HepG2 (cell line): ENCODE measurements at regions not wholly inside any gene's neighbourhood (a gene's known extent, or its start where the extent isn't known, plus 50 kb on each side); places are given as distances from the start of the nearest gene placed in this dataset.

Experiments
- ATAC-seq: fragments of 200-7000 bp; cut with Tn5 transposase; 3 replicates; pipeline ENCODE4 v1.9.1; 2020; ENCODE audit warnings: mild to moderate bottlenecking, moderate library complexity
- BruUV-seq: library from RNA; stranded (reverse); fragments of 400-500 nt; replicated peaks from 2 replicates; lab custom pipeline; 2021; lab: Mats Ljungman, UMichigan
- CTCF ChIA-PET: fragments of 300-600 bp; formaldehyde crosslinking; extraction: SDS; loops from one replicate; lab custom pipeline; 2021; ENCODE audit warnings: low total read pairs, inconsistent platforms, low intra/inter-chr PET ratio; lab: Yijun Ruan, JAX
- POLR2A ChIA-PET: fragments of 350-600 bp; sonication (Branson Sonifier 250); formaldehyde crosslinking; loops from one replicate; lab custom pipeline; 2020; ENCODE audit warnings: antibody characterized with exemption, inconsistent platforms; lab: Yijun Ruan, JAX
- DNase-seq: peaks from one replicate; pipeline ENCODE4 v3.0.0-alpha.2; 2015; ENCODE audit warnings: low spot score
- FAIRE-seq: peaks from 3 replicates; lab custom pipeline; 2011; peaks lifted over from hg19 to GRCh38; lab: Jason Lieb, UNC
- H2AFZ ChIP-seq: one replicate; pipeline ENCODE4 v1.6.1; 2011; ENCODE audit warnings: low read length, inconsistent platforms
- H3K27ac ChIP-seq: fragments of 300-600 bp; 3 replicates; pipeline ENCODE4 v1.8.0; 2011; ENCODE audit warnings: mixed run types, mild to moderate bottlenecking, mixed read lengths, low read length, inconsistent platforms; ENCODE audit not compliant: insufficient read depth; ENCODE audit errors: extremely low read length
- H3K27me3 ChIP-seq, 2 experiments: fragments of 200-600 bp in 1 of 2; 2 replicates in 1 of 2; 3 replicates in 1 of 2; pipeline versions ENCODE4 v1.6.0 to v1.8.0; 2011; ENCODE audit warnings: low read length in 2 of 2, mild to moderate bottlenecking in 2 of 2, moderate library complexity in 2 of 2, inconsistent platforms in 1 of 2; ENCODE audit not compliant: insufficient read depth in 2 of 2, control insufficient read depth in 1 of 2
- H3K36me3 ChIP-seq, 2 experiments: fragments of 200-600 bp in 1 of 2; replicated peaks in 1 of 2; 2 replicates in 1 of 2; 3 replicates in 1 of 2; pipeline versions ENCODE4 v1.5.1 to v1.8.0; 2011; ENCODE audit warnings: low read length in 2 of 2, inconsistent platforms in 1 of 2; ENCODE audit not compliant: insufficient read depth in 2 of 2, control insufficient read depth in 1 of 2
- H3K4me1 ChIP-seq: 2 replicates; pipeline ENCODE4 v1.5.1; 2012; ENCODE audit warnings: low read length, inconsistent platforms; ENCODE audit not compliant: insufficient read depth
- H3K4me2 ChIP-seq: 2 replicates; pipeline ENCODE4 v1.6.0; 2011; ENCODE audit warnings: low read depth, low read length, inconsistent platforms
- H3K4me3 ChIP-seq, 3 experiments: fragments of 200-600 bp in 1 of 3; sonication (generic), shearing (Covaris generic) in 1 of 3; replicated peaks in 1 of 3; 2 replicates each; pipeline ENCODE4 v1.5.1; 2011 to 2016; ENCODE audit warnings: low read length in 3 of 3, inconsistent platforms in 2 of 3, low read depth in 2 of 3, mild to moderate bottlenecking in 2 of 3, control low read depth in 1 of 3, mixed read lengths in 1 of 3; ENCODE audit not compliant: insufficient read depth in 1 of 3
- H3K79me2 ChIP-seq: one replicate; pipeline ENCODE4 v1.6.1; 2011; ENCODE audit warnings: low read length, inconsistent platforms; ENCODE audit not compliant: insufficient read depth
- H3K9ac ChIP-seq: 2 replicates; pipeline ENCODE4 v1.6.0; 2011; ENCODE audit warnings: mild to moderate bottlenecking, low read depth, low read length, inconsistent platforms; ENCODE audit not compliant: insufficient read depth
- H3K9me3 ChIP-seq: 2 replicates; pipeline ENCODE4 v1.5.1; 2012; ENCODE audit warnings: mild to moderate bottlenecking, low read length
- H4K20me1 ChIP-seq: 2 replicates; pipeline ENCODE4 v1.6.0; 2011; ENCODE audit warnings: inconsistent platforms, mild to moderate bottlenecking, low read length, moderate library complexity; ENCODE audit not compliant: insufficient read depth
- CCAR2 ChIP-seq: fragments of 200-400 bp; formaldehyde crosslinking; optimal IDR thresholded peaks from 2 replicates; pipeline ENCODE3; 2018; ENCODE audit warnings: low read depth, mild to moderate bottlenecking, low read length, moderate library complexity
- CHCHD3 ChIP-seq: sonication (generic); formaldehyde crosslinking; IDR thresholded peaks from 2 replicates; pipeline ENCODE4 v1.8.0; 2022; ENCODE audit warnings: mild to moderate bottlenecking, missing genetic modification reagents, moderate library complexity
- FOXK1 ChIP-seq: sonication (generic); formaldehyde crosslinking; IDR thresholded peaks from 2 replicates; pipeline ENCODE4 v1.4.0; 2020; ENCODE audit warnings: low read depth, missing genetic modification reagents, borderline replicate concordance
- KMT2A ChIP-seq: sonication (generic); formaldehyde crosslinking; IDR thresholded peaks from 2 replicates; pipeline ENCODE4 v1.4.0; 2020; ENCODE audit warnings: missing genetic modification reagents
- RFX1 ChIP-seq: fragments of 450-650 bp; IDR thresholded peaks from 2 replicates; pipeline ENCODE4 v1.6.1; 2017
- ZNF138 ChIP-seq: sonication (generic); formaldehyde crosslinking; IDR thresholded peaks from 2 replicates; pipeline ENCODE4 v1.5.0; 2020; ENCODE audit warnings: mild to moderate bottlenecking, low read depth, missing genetic modification reagents
- ZNF335 ChIP-seq: sonication (generic); formaldehyde crosslinking; IDR thresholded peaks from 2 replicates; pipeline ENCODE4 v1.4.0; 2020; ENCODE audit warnings: missing genetic modification reagents
- ZNF687 ChIP-seq: sonication (generic); formaldehyde crosslinking; IDR thresholded peaks from 2 replicates; pipeline ENCODE4 v1.5.1; 2020; ENCODE audit warnings: mild to moderate bottlenecking, missing genetic modification reagents, moderate library complexity
- WGBS: methylation state at CpG from one replicate; pipeline ENCODE4 v1.1.6; 2017; ENCODE audit warnings: low lambda C conversion rate; 5-methylcytosine and 5-hydroxymethylcytosine counted together
- in situ Hi-C: cut with HindIII; loops from 2 replicates; pipeline ENCODE4 v1.10.0; 2017; ENCODE audit warnings: low pct_unique_long_range_greater_than_20kb; ENCODE audit not compliant: extremely low pct_ligation_motif_present
- intact Hi-C: fragments of 100-400 bp; cut with micrococcal nuclease; formaldehyde crosslinking; loops from one replicate; pipeline ENCODE4 v1.10.0; 2022; ENCODE audit not compliant: unreplicated experiment

DNA sequence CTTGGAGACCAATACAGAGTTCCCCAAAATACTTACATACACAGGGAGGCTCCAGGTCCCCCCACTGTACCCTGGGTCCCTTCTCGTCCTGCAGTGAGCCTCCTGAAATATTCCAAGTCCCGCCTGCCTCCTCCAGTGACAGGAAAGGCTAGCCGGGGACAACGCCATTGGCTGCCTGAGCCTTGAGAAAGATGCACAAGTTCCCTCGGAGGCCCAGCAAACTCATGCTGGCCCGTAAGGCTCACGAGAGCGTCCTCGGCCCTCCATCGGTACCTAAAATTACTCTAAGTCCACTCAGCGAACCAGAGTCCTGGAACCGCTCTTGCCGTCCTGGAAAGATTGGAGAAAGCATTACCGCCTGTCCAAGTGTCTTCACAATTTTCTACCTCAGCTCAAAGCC, 228.6 kb downstream of the ADAM29 start:
- no peaks in the 10 kb centered on the region for H3K79me2 ChIP-seq
- no TSS peak for BruUV-seq
- no peaks in the 10 kb centered on the region for H4K20me1 ChIP-seq
- H3K4me2 ChIP-seq, result no peak overlapping the region
- peaks cover 84% of the 10 kb centered on the region for H3K9me3 ChIP-seq
- in situ Hi-C loops, result no loop called here
- ChIA-PET CTCF (no interaction called here), POLR2A (no interaction called here)
- no peak overlapping the region for H3K4me3 ChIP-seq
- no peaks in the 10 kb centered on the region for H3K4me1 ChIP-seq
- no peak overlapping the region for H2AFZ ChIP-seq
- no peaks in the 10 kb centered on the region for H3K27me3 ChIP-seq
- no peak overlapping the region for H3K27ac ChIP-seq
- DNase-seq (no peak), FAIRE-seq (no peak), ATAC-seq (no peak)
- 14% methylated on average over 11 of the region's 14 CpGs for WGBS
- intact Hi-C loops, result no loop called here
- no peak for TF ChIP-seq FOXK1 (CRISPR knock-in tag)
- no peak for TF ChIP-seq CHCHD3 (CRISPR knock-in tag)
- no peak overlapping the region for H3K9ac ChIP-seq
- H3K36me3 ChIP-seq, result no peaks in the 10 kb centered on the region

DNA sequence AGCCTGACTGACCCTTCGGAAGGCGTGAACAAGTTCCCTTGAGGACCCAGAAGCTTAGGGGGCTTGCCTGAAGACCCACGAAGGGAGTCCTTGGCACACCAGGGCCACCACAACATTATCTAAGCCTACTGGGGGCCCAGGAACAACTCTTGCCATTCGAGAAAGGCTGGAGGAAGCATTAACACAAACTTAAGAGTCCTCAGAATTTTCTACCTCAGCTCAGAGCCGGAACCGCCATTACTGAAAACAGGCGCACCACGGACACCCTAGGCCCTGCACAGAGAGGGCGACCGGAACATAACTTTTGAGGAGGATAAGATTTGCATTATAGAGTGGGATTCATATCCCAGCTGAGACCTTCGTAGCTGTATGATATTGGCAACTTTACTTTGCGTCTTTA, 229.1 kb downstream of the ADAM29 start:
- Histone ChIP-seq H2AFZ (no peak overlapping the region), H4K20me1 (no peaks in the 10 kb centered on the region), H3K9me3 (peaks cover 85% of the 10 kb centered on the region), H3K9ac (no peak overlapping the region), H3K27me3 (no peaks in the 10 kb centered on the region), H3K79me2 (no peaks in the 10 kb centered on the region), H3K4me1 (no peaks in the 10 kb centered on the region), H3K27ac (no peak overlapping the region), H3K4me2 (no peak overlapping the region), H3K4me3 (no peak overlapping the region), H3K36me3 (no peaks in the 10 kb centered on the region)
- DNase-seq (no peak), FAIRE-seq (no peak), ATAC-seq (no peak)
- TF ChIP-seq ZNF138 (CRISPR knock-in tag), result no peak
- no peak for TF ChIP-seq ZNF335 (CRISPR knock-in tag)
- no peak for TF ChIP-seq CCAR2
- no peak for TF ChIP-seq RFX1
- TF ChIP-seq ZNF687 (CRISPR knock-in tag), result no peak
- TF ChIP-seq FOXK1 (CRISPR knock-in tag), result no peak
- TF ChIP-seq KMT2A, result no peak
- in situ Hi-C loops (no loop called here), intact Hi-C loops (no loop called here)
- ChIA-PET CTCF (no interaction called here), POLR2A (no interaction called here)
- no TSS peak for BruUV-seq
- WGBS, result 52% methylated on average over 8 of the region's 12 CpGs
